ENCODE measurements at regions not wholly inside any gene's neighbourhood (a gene's known extent, or its start where the extent isn't known, plus 50 kb on each side); places are given as distances from the start of the nearest gene placed in this dataset.
"Not testable (repeated sequence)": the region's sequence is repeated elsewhere in the genome, so short reads cannot be mapped to it uniquely, and the experiment has no call there.

DNA sequence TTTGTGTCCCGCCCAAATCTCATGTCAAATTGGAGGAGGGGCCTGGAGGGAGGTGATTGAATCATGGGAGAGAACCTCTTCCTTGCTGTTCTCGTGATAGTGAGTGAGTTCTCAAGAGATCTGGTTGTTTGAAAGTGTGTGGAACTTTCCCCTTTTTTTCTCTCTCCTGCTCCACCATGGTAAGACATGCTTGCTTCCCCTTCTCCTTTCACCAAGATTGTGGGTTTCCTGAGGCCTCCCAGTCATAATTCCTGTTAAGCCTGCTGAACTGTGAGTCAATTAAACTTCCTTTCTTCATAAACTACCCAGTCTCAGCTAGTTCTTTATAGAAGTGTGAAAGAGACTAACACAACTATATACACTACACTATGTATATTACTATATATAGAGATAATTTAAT lies 697.8 kb upstream of the HS3ST1 start:
- DNase-seq (ENCODE audit: low read depth in 2 of 2, low spot score in 1 of 2), result no peak

DNA sequence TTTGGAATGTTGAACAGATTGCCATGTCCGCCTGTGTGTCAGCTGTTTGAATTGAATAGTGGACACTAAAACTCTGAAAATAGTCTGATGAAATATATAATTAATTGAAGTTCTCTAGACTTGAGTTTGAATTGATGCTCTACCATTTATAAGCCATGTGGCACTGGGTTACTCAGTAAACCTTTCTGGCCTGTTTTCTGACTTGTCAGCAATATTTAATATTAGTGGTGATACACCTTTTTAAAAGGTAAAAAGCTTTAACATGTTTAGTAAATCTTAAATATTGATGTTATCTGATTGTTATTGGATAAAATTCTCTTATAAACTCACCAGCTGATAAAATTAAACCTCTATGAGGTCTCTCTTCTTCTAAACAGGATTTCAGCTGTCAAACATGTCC lies 695.4 kb upstream of the HS3ST1 start:
- no peak for DNase-seq (ENCODE audit: low read depth in 2 of 2, low spot score in 1 of 2)

DNA sequence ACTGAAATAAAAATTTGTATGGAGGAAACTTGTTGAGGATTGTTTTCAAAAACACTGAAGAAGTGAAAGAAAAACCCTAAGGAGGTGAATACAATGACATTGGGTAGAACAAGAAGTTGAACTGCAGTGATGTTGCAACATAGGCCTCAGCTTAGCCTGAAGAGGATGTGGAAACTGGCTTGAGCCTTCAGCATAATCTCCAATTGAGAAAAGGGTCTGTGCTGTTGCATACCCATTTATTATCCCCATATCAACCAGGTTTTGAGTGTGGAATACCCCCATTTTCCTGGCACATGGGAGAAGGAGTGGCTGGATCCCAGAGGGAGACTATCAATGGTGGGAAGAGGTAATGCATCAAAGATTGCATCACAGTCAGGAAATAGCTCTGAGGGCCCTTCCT lies 695.0 kb upstream of the HS3ST1 start:
- DNase-seq (ENCODE audit: low read depth in 2 of 2, low spot score in 1 of 2), result no peak

DNA sequence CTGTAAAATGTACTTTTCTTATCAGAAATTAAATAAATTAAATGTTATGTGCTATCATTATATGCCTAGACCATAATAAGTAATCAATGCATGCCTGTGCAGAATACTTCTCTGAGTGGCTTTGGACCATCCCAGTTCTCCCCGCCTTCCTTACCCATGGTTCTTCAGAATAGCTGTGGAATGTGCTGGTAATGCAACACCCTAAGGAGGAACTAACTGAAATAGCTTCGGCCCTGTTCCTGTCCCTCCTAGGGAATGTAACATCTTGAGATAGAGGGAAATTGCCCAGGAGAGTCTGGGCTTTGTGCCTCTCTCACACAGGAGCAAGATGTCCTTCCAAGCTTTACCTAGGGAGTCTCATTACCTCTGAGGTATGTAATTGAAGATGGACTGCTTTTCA lies 693.6 kb upstream of the HS3ST1 start:
- DNase-seq (ENCODE audit: low read depth in 2 of 2, low spot score in 1 of 2), result no peak

DNA sequence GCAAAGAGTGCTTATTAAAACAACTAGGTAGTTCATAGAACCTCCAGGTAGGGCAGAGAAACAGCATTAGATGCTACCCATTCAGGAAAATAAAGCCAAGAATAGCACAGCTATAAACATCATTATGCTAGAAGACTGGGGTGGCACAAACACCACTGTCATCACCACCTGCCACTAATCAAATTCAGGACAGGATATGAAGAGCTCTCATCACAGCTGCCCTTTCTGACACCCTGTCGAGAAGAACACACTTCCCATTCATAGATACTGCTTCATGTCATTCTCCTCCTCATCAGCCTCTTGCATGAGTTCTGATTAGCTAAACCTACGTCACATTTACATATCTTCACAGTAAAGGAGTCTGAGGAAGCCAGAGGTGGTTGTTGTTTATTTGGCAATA lies 692.3 kb upstream of the HS3ST1 start:
- DNase-seq (ENCODE audit: low read depth in 2 of 2, low spot score in 1 of 2), result no peak

DNA sequence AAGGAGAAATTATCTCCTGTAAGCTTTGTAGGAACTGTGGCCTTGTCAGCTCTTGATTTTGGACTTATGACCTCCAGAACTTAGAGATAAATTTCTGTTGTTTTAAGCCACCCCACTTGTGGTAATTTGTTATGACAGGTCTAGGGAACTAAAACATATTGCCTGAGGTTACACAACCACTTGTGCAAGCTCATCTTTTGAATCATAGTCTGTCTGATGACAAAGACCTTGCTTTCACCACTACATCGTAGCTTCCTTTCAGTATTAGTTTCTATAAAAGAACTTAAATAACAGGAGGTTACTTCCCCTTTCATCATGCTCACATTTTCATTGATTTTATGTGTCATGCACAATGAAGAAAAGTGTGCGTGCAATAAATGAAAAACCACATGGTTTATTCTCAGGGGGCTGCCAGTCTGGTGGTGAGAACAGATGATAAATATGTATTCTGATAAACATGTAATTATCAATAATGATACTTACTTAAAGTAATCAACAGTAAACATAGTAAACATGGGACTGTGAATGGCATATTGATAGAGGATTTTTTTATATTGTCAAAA lies 690.0 kb upstream of the HS3ST1 start:
- no peak for DNase-seq (ENCODE audit: low read depth in 2 of 2, low spot score in 1 of 2)

DNA sequence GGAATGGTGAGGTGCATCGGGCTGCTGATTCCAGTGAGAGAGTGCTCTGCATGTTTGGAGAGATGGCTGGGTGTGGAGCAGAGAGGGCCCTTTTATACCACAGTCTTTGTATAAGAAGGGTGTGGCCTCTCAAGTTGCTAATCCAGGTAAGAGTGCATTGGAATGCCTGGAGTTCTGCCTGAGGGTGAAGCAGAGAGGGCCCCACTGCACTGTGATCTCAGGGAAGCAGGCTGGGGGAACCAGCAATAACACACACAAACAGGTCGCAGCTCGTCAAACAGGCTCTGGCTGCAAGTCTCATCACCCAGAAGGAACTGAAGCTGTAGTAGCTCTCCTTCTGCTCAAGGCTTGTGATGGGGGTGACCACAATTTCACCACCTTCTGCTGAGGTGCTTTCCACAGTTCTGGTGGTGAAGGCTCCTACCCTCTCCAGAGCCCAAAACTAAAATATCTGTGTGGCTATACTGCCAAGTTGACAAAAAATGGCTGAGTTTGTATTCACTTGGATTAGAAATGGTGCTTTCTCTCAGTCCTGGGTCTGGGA lies 687.4 kb upstream of the HS3ST1 start:
- DNase-seq (ENCODE audit: low read depth in 2 of 2, low spot score in 1 of 2), result no peak

DNA sequence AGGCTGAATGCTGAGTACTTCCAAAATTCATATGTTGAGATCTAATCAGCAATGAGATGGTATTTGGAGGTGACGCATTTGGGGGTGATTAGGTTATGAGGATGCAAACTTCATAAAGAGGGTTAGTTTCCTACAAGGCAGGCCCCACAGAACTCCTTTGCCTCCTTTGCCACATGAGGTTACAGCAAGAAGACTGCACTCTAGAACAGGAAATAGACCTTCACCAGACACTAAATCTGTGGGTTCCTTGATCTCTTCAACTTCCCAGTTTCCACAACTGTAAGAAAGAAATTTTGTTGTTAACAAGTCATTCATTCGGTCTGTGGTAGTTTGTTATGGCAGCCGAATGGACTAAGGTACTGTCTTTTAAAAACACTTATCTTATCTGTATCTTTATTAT lies 681.9 kb upstream of the HS3ST1 start:
- DNase-seq (ENCODE audit: low read depth in 2 of 2, low spot score in 1 of 2), result no peak

DNA sequence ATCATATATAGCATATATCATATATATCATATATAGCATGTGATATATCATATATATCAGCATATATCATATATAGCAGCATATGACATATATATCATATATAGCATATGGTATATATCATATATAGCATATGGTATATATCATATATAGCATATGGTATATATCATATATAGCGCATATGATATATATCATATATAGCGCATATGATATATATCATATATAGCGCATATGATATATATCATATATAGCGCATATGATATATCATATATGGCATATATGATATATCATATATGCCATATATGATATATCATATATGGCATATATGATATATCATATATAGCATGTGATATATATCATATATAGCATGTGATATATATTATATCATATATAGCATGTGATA lies 680.4 kb upstream of the HS3ST1 start:
- DNase-seq (ENCODE audit: low read depth in 2 of 2, low spot score in 1 of 2), result not testable (repeated sequence)

DNA sequence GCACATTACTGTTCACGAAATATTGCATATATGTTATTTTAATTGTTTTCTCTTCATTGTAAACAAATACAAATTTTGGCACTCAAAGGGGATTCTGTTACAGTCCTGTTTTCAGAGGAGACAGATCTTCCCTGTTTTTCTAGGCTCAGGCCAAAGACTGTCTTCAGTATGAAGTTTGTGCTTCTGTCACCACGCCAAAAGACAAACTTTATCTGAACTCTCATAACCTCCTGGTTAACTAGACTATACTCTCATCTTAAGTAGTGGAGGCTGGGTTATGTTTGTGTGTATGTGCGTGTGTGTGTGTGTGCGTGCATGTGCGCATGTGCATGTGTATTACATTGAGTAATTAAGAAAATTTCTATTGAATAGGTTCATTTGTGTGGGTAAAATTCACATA lies 676.8 kb upstream of the HS3ST1 start:
- DNase-seq (ENCODE audit: low read depth in 2 of 2, low spot score in 1 of 2), result no peak

DNA sequence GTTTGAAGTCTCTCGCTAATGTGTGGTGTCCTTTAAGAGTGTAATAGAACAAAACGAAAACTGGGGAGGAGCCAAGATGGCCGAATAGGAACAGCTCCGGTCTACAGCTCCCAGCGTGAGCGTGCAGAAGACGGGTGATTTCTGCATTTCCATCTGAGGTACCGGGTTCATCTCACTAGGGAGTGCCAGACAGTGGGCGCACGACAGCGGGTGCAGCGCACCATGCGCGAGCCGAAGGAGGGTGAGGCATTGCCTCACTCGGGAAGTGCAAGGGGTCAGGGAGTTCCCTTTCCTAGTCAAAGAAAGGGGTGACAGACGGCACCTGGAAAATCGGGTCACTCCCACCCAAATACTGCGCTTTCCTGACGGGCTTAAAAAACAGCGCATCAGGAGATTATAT lies 661.2 kb upstream of the HS3ST1 start:
- not testable (repeated sequence) for DNase-seq (ENCODE audit: low read depth in 2 of 2, low spot score in 1 of 2)

DNA sequence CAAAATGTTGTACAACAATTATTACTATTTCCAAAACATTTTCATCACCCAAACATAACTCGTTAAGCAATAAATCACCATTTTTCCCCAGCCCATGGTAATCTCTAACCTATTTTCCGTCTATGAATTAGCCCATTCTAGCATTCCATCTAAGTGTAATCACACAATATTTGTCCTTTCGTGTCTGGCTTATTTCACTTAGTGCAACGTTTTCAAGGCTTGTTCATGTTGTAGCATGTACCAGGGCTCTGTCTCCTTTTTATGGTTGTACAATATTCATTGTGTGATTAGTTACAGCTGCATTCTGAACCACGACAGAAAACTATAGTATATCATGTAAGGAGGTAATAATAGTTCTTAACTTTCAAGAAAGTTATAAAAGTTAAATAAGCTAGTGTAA lies 656.0 kb upstream of the HS3ST1 start:
- no peak for DNase-seq (ENCODE audit: low read depth in 2 of 2, low spot score in 1 of 2)

DNA sequence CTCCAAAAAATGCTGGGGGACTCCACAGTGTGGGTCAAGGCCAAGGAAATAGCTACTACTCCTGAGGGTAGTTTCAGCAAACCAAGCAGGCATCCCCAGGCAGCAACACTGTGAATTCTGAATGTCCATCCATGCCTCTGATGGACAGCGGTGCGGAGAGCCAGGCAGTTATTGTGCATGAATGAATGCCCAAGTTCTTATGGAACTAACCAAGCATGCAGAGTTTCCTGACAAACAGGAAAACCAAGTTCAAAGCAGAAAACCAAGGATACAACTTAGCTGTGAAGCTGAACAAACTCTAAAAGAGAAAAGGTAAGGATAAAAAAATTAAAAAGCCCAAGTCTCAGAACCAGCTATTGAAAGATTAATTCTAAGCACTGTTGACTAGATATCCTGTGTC lies 642.6 kb upstream of the HS3ST1 start:
- no peak for DNase-seq (ENCODE audit: low read depth in 2 of 2, low spot score in 1 of 2)

DNA sequence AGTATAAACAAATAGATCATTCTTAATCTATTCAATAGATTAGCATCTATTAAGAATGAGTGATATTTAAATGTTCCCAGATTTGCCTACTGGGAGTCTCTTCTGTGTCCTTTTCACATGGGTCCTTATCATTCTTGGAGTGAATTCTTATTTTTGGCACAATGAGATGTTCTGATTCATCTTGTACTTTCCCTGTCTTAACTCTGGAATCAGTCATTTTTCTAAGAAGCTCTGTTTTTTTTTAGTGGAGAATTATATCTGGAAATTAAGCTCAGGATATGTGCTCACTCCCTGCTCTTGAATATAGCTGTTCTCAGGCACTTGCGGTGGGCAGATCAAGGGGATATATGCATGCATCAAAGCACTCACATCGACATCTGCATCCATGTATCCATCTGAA lies 625.3 kb upstream of the HS3ST1 start:
- DNase-seq (ENCODE audit: low read depth in 2 of 2, low spot score in 1 of 2), result no peak

DNA sequence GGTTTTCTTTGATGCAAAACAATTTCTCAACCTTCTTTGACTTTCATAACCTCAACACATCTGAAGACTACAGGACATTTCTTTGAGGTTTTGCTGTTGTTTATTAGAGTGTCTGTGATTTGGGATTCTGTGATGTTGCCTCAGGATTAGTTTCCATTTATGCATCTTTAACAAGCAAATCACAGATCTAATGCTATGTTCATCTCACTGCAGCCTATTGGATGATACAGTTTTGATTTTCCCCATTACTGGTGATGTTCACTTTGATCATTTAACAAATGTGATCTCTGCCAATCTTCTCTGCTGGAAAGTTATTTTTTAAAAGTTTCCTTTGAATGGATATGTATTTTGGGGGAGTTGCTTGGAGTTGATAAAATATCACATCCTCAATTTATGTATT lies 624.9 kb upstream of the HS3ST1 start:
- no peak for DNase-seq (ENCODE audit: low read depth in 2 of 2, low spot score in 1 of 2)

DNA sequence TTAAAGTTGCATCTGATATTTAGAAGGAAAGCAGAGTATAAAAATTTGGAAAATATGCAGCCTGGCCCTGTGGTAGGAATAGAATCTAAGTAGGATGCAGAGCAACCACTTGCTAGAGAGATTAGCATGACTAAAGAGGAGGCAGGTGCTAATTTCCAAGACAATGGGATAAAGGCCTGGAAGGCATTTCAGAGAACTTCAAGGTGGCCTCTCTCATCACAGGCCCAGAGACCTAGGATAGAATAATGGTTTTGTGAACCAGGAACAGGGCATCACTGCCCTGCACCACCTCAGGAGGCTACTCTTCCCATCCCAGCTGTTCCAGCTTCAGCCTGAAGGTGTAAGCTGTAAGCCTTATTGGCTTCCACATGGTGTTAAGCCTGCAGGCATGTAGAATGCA lies 621.7 kb upstream of the HS3ST1 start:
- DNase-seq (ENCODE audit: low read depth in 2 of 2, low spot score in 1 of 2), result no peak

DNA sequence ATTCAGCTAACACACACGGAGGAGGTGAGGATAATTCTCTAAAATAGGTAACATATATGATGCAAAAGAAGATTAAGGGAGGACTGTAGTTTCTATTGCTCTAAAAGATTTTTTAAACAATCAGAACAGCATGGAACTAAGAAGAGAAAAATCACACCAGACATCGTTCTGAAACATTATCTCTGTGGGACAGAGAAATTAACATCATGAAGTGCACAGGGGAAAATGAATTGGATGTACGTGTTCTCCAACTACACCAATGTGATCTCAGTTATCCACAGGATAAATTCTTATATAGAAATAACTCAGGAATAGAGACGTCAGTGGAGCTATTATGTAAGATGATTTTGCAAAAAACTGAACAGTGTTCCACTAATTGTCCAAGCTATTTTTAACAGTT lies 614.1 kb upstream of the HS3ST1 start:
- DNase-seq (ENCODE audit: low read depth in 2 of 2, low spot score in 1 of 2), result no peak

DNA sequence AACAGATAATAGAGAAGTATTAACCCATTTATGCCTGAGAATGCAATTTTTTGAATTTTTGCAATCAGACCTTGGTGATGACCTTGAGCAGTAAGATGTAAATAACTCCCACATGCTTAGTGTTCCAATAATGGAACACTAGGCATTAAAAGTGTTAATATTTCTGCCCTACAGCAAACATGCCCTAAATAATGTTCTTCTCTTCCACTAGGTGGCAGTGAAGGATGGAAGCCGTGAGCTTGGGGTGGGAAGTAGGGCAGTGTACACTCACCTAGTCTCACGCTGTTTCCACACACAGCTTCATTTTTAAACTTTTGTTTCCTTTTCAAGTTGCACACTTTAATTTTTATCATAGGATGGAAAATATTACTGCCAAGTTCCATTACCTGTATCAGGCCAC lies 613.1 kb upstream of the HS3ST1 start:
- DNase-seq (ENCODE audit: low read depth in 2 of 2, low spot score in 1 of 2), result no peak

DNA sequence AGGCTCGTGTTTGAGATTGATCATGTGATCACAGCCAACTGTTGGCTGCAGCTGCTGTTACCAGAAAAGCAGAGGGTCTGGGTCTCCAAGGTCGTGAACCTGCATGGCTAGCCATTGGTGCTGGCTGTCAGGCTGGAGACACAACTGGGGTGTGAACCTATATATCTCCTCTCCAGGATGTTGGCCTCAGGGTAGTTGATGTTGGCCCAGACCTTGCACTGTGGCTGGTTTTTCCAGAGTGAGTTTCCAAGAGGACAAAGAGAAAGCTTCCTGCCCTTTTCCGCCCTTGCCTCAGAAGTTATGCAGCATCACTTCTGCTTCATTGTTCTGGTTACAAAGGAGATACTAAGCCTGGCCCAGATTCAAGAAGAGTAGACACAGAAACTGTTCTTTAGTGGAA lies 607.8 kb upstream of the HS3ST1 start:
- no peak for DNase-seq (ENCODE audit: low read depth in 2 of 2, low spot score in 1 of 2)

DNA sequence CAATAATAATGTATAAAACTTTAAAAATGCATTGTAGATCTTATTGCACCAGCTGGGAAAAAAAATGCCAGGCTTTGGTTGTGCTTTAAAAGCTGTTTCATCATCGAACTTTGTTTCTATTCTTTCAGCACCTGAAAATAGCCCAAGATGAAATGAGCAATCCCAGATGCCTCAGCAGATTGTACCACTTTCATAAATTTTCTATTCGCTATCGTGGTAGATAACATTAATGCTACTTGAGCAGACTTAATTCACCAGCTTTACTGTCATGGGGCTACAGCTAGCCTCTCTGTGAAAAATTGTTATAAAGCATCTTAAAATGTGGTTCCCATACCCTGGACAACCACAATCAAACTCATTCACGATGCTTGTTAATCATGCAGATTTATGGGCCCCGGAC lies 599.6 kb upstream of the HS3ST1 start:
- no peak for DNase-seq (ENCODE audit: low read depth in 2 of 2, low spot score in 1 of 2)

DNA sequence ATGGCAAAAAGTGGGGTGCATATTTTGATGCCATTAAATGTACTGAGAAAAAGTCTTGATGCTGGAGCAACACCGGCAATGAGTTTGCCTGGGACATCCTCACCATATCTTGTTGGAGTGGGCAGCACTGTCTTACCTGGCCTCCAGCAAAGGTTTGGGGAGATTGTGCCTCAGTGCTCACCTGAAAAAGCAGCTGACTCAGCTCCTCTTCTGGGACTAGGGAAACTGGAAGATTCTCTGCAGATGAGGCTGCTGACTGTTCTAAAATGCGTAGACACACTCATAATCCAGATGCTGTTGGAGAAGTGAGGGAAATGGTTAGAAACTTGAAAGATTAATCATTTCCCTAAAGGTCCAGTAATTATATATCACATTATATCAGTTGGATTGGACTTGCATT lies 593.7 kb upstream of the HS3ST1 start:
- DNase-seq (ENCODE audit: low read depth in 2 of 2, low spot score in 1 of 2), result no peak

DNA sequence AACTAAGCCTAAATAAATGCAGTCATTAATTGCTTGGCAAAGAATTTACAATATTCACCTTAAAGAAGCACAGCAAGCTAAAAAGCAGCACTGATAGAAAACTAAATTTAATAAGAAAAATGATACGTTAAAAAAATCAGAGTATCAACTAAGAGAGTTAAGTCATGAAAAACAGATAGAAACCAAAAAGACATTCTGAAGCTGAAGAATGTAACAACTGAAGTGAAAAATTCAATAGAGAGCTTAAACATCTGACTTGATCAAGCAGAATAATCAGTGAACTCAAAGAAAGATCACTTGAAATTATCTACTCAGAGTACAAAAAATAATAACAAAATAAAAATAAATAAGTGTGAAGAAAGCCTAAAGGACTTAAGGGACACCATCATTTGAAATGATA lies 588.0 kb upstream of the HS3ST1 start:
- no peak for DNase-seq (ENCODE audit: low read depth in 2 of 2, low spot score in 1 of 2)

DNA sequence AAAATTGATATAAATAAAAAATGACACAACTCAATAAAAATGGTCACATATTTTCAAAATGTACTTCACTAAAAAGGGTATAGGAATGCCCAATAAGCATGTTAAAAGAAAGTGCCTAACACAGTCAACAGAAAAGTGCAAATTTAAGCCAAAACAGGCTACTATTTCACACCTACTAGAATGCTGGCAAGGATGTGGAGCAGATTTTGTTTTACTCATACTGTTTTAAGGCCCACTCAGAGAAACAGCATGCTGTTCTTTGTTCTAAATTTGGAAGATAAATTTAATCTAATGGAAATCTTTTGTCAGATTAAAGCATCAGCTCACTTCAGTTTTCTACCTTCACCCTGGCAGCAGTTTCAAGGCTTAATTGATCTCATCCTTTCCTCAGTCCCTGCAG lies 576.8 kb upstream of the HS3ST1 start:
- no peak for DNase-seq (ENCODE audit: low read depth in 2 of 2, low spot score in 1 of 2)

DNA sequence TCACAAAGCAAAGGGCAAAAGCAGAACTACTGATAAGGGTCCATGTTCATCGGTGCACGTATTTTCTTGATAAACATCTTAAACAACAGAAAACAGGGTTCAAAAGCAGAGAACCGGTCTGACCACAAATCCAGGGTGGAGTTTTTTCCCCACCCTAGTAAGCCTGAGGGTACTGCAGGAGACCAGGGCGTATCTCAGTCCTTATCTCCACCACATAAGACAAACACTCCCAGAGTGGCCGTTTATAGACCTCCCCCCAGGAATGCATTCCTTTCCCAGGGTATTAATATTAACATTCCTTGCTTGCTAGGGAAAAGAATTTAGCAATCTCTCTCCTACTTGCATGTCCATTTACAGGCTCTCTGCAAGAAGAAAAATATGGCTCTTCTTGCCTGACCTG lies 567.9 kb upstream of the HS3ST1 start:
- not testable (repeated sequence) for DNase-seq (ENCODE audit: low read depth in 2 of 2, low spot score in 1 of 2)

All from stimulated activated CD8-positive, alpha-beta memory T cell treated with anti-CD3 and anti-CD28 coated beads, Interleukin-4, amount 100 ng/mL, for 4 hours (primary cell).